GM13977 (cell line): ENCODE measurements at regions not wholly inside any gene's neighbourhood (a gene's known extent, or its start where the extent isn't known, plus 50 kb on each side); places are given as distances from the start of the nearest gene placed in this dataset.

ENCODE experiments used
- DNase-seq: peaks from one replicate; pipeline ENCODE4 v3.0.0; 2012; ENCODE audit warnings: low spot score
- in situ Hi-C: fragments of 300-500 bp; cut with MboI; formaldehyde crosslinking; loops from one replicate; pipeline ENCODE4 v1.12.0; 2022; ENCODE audit warnings: low sequenced_read_pairs, low pct_unique_long_range_greater_than_20kb, mixed read lengths, inconsistent platforms; ENCODE audit not compliant: unreplicated experiment
- TF ChIP-seq, protein P1 (sequence below): IDR thresholded peaks from 2 replicates; pipeline ENCODE4 v1.5.1; 2012; ENCODE audit warnings: mild to moderate bottlenecking, control low read depth; ENCODE audit not compliant: insufficient read depth; ENCODE audit errors: extremely low read depth, missing control alignments

- TF ChIP-seq, protein P1, sequence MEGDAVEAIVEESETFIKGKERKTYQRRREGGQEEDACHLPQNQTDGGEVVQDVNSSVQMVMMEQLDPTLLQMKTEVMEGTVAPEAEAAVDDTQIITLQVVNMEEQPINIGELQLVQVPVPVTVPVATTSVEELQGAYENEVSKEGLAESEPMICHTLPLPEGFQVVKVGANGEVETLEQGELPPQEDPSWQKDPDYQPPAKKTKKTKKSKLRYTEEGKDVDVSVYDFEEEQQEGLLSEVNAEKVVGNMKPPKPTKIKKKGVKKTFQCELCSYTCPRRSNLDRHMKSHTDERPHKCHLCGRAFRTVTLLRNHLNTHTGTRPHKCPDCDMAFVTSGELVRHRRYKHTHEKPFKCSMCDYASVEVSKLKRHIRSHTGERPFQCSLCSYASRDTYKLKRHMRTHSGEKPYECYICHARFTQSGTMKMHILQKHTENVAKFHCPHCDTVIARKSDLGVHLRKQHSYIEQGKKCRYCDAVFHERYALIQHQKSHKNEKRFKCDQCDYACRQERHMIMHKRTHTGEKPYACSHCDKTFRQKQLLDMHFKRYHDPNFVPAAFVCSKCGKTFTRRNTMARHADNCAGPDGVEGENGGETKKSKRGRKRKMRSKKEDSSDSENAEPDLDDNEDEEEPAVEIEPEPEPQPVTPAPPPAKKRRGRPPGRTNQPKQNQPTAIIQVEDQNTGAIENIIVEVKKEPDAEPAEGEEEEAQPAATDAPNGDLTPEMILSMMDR = no peak
- no peak for DNase-seq
- in situ Hi-C loops = no loop called here
Measured at GRCh38 chr4:159545556-159545955, 442.7 kb downstream of the RAPGEF2 start.

- no peak for DNase-seq
- TF ChIP-seq, protein P1 = no peak
- in situ Hi-C loops = no loop called here
Measured at GRCh38 chr4:159547645-159548308, 444.9 kb downstream of the RAPGEF2 start.

DNA sequence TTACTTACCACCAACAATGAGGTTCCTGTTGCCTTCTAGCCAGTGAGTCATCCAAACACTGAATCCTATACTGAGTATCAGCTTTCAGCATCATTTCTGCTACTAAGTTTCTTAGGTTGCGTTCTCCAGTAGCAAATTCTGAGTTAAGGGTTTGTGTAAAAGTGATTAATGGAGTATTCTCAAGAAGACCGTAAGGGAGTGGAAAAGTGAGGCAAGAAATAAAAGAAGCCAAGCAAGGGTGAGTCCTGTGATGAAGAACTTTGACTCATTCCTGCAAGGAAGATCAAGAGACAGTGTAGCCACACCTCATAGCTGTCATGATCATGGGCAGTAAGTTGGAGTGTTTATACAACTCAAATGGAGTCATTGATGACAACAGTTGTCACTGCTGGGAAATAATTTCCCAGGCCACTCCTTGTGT lies 446.2 kb downstream of the RAPGEF2 start:
- no peak for DNase-seq
- TF ChIP-seq, protein P1 = no peak
- in situ Hi-C loops = no loop called here

DNA sequence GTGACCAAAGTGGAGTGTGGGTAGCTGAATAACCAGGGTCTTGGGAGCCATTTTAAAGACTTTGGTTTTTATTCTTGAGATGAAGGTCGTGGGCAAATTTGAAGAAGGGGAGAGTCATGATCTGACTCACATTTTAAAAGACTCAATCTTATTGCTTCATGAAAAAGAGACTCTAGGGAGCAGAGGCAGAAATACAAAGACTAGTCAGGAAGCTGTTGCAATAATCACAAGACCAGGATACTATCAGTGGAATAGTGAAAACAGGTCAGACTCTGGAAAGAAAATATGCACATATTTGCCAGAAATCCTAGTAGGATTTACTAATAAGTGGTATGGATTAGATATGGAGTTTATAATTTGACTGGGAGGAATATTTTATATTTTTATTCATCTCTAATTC lies 448.4 kb downstream of the RAPGEF2 start:
- no peak for DNase-seq
- TF ChIP-seq, protein P1 = no peak
- in situ Hi-C loops = no loop called here

GRCh38 chr4:159552979-159553768 lies 450.3 kb downstream of the RAPGEF2 start:
- TF ChIP-seq, protein P1 = no peak
- in situ Hi-C loops = no loop called here
- no peak for DNase-seq

GRCh38 chr4:159555873-159556272 lies 453.0 kb downstream of the RAPGEF2 start:
- TF ChIP-seq, protein P1 = no peak
- in situ Hi-C loops = no loop called here
- no peak for DNase-seq
